Activated CD4-positive, CD25-positive, alpha-beta regulatory T cell treated with anti-CD3 and anti-CD28 coated beads, Interleukin-2, amount 50 U/mL, for 24 hours (primary cell): ENCODE measurements at regions not wholly inside any gene's neighbourhood (a gene's known extent, or its start where the extent isn't known, plus 50 kb on each side); places are given as distances from the start of the nearest gene placed in this dataset.

ENCODE experiments used
- ATAC-seq, 2 donors: fragments of 150-1000 bp; cut with Tn5 transposase; one replicate each; pipeline ENCODE4 v1.10.0; 2021; ENCODE audit warnings: mild to moderate bottlenecking in 1 of 2, moderate library complexity in 1 of 2

DNA sequence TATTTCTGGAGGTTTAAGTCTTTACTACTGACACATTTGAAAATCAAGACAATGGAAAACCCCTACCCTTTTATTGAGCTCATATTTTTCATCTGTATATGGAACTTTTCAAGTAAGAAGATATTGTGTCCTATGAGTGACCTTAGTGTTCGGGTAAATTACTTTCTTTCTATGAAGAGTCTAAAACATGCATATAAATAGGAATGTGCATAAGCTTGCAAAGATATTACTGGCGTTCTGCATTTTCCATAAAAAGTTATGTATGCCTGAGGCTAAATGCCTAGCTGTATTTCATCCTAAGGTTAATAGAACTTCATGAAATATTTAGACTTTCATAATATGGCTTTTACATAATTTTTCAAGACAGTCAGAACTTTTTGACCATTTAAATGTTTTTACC, 495.8 kb upstream of the ADAMTS5 start:
- no peak for ATAC-seq

DNA sequence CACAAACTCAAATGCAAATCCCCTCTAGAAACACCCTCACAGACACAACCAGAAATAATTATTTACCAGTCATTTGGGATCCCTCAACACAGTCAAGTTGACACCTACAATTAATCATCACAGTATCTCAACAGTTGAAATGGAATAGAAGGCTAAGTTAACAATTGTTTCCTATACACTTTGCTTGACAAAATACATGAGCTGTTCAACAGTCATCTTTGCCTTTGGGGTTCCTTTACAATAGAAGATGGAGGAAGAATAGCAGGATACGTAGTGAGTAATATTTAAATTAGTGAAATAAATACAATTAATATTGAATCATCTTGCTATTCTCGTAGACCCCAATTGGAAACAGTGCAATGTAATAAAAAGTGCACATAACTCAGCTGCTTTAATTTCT, 487.3 kb upstream of the ADAMTS5 start:
- ATAC-seq, result no peak

DNA sequence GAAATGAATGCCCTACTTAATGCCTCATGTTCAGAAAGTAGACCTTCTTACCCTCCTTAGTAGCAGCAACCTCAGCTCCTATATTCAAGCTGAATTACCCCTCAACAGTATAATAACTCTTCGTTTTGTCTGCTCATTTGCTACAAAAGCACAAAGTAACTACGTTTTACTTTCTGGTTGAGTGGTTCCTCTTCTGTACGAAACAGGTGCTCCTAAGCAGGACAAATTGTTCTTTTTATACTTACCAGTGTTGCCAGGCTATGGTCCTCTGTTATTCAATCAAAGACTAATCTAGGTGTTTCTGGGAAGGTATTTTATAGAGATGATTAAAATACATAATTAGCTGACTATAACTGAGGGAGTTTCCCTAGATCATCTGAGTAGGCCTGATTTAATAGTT, 484.2 kb upstream of the ADAMTS5 start:
- no peak for ATAC-seq

DNA sequence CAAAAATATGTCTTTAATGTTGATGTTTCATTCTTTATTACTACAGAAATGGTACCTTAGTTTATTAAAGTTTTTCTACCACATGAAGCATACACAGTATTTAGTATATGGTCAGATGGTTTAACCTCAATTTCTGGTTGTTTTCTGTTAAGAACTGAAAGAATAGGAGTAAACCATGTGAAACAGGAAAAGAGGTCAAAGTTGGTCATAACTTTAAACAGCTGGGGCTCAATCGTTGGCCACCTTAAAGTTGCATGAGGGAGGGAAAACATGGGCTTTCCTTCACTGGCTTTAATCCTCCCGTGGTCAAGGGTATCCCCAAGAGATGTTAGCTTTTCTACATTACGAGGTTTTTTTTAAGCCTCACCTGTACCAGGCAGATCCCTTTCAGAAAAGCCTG, 483.3 kb upstream of the ADAMTS5 start:
- no peak for ATAC-seq

DNA sequence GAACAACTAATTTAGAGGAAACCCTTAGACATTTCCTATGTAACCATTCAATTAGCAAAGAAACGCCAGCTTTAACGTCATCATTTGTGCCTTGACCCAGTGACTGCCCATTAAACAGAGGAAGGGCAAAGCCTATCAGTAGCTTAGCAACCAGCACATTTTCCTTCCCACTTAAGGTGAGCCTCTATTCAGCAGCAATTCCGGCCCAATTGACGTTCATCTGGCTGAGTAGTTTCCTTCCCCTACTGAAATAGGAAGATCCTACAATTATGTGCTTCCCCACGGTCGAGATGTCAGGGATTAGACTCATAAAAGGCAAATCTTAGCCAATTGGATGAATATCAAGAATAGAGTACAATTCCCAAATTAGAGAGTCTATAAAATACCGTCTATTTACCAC, 482.1 kb upstream of the ADAMTS5 start:
- no peak for ATAC-seq

DNA sequence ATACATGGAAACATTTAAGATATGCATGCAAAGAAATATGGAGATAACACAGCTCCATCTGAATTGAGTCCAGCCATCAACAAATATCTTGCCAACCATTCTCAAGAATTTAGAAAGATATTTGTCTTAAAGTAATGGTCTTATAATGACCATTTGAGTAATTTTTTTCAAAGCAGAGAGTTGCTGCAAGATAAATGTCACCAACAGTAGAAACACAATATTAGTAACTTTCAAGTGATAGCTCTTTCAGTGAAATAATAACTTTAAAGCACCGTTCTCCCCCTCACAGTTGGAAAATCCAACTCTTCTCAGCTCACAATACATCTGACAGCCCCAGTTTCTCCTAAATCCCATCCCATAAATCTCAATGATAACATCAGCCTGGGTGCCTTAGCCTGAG, 481.0 kb upstream of the ADAMTS5 start:
- no peak for ATAC-seq

DNA sequence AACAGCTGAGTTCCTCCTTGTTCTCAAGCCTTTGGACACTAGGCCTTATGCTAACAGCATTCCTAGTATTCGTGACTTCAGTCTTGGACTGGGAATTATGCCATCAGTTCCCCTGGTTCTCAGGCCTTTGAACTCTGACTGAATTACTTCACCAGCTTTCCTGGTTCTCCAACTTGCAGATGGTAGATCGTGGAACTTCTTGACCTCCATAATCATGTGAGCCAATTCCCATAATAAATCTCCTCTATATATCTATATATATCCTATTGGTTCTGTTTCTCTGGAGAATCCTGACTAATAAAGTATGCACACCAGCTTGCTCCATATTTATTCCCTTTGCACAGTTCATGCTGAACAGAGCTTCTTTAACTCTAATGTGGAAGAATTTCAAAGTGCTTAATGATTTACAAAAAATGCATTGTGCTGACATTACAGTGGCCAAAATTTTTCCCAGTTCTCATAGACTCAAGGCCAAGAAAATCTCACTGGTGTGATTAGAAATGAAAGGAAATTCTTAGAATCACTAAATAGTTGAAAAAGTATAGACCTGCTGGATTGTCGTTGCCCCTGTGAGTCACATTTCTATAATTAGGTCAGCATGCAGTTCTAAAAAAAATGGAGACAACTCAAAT, 462.9 kb upstream of the ADAMTS5 start:
- no peak for ATAC-seq

DNA sequence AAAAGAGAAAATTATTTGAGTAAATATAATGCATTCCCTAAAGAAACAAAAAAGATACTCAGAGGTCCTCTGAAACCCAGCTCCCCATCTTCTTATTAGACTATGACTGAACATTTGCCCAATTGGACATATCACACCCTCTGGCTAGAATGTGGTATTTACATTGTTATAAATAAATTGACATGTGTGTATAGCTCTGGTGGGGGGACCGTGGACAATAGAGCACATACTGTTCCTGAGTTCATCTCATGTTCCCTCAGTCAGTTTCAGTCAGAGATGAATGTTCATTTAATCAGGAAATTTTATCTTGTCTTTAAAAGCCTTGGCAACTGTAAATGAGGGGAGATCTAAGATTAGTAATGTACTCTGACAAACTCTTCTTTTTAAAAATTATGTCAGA, 459.3 kb upstream of the ADAMTS5 start:
- ATAC-seq, result no peak

DNA sequence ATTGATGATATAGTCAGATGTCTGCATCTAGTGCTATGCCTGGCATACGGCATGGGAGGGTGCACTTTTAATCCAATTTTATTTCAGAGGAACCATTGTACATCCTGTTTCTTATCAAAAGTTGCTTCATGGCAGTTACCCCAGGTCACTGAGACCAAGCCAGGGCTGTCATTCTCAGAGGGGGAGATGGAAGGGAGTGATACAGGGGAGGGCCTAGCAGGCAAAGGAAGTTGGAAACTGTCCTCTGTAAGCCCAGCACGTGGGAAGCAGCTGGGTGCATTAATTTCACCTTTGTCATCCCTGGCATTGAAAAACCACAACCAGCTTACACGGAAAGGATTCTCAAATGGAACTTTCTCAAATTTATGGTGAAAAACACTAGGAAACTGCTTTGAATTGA, 458.7 kb upstream of the ADAMTS5 start:
- ATAC-seq, result no peak

DNA sequence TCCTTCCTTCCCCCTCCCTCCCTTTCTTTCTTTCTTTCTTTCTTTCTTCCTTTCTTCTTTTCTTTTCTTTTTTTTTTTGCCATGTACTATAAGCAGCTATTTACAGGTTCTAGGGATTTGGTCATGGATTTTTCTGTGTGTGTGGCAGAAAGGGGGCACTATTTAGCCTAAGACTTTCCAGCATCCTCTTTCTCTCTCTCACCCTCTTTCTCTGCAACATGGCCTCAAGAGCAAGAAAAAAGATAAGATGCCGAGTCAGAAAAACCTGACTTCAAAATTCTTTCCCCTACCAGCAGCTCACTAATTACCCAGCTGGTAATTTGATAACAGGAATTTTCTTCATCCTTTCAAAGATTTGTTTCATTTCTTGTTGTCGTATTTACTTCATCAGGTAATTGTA, 458.3 kb upstream of the ADAMTS5 start:
- no peak for ATAC-seq

DNA sequence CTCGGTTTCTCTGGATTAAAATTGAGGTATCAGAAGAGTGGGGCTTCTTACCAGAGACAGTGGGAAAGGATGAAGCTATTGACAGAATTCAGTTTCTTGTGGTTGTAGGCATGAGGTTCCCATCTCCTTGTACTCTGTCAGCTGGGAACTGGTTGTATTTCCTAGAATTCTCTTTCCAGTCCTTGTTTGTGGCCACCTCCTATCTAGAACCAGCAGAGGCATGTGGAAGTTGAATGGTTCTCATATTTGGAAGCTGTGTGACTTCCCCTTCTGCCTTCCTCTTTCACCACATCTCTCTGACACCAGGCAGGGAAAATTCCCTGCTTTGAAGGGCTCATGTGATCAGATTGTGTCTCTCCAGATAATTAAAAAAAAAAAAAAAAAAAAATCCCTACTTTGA, 457.7 kb upstream of the ADAMTS5 start:
- ATAC-seq, result no peak

DNA sequence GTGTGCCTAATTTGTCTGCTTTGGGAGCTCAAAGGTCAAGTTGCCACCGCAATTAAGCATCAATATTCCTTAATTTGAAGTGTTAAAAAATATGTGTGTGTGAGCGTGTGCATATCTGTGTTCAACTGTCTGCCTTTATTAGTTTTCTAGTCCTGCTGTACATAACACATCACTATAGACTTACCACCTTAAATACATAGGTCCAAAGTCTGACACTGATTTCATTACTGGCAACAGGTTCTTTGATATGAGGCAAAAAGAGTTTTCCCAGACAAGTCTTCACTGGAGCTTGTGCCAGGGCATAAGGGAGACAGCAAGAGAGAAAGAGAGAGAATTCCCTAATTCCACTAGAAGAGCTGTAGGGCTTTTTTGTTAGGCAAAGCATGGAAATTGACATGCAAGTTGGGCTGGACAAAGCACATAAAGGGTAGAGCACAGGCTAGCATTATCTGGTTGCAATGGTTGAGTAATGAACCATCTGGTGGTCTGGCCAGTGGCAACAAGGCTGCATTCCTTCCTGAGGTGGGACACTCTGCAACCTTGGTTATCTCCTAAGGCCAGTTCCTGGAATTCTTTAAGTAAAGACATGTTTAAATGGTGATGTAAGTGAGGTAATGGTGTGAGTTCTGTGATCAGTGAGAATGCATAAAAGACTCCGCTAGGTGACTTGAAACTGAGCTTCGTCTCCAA, 457.2 kb upstream of the ADAMTS5 start:
- ATAC-seq, result no peak

DNA sequence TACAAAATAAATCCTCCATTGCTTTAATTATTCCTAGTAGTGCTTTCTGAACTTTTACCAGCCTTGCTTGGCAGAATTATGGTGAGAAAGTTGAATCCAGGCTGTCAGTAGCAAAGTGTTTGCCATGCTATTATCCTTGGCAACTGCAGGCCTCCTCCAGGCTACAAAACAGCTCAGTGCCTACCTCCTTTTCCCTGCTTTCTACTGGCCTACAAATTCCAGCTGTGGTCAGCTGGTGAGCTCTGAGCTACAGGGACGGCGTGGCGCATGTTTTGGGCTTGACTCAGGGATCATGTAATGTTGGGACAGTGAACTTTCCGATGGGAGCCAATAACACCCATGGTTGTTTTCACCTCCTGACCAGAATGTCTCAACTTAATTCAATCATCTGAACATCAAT, 456.1 kb upstream of the ADAMTS5 start:
- no peak for ATAC-seq

DNA sequence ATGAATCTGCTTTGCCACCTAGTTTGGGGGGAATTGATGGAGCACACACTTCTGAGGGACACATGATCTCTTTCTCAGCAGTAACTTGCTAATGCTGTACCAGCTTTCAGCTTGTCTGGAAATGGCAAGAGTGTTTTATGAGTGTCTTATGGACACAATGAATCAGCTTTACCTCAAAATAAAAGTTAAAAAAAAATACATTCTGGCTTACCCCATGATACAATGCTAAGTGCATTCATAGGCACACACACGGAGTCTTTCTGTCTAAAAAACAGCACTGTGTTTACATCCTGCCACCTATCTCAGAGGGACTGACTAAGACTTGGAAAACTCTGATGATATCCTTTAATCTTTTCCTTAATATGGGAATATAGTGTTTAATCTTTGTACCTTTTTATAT, 455.5 kb upstream of the ADAMTS5 start:
- no peak for ATAC-seq

DNA sequence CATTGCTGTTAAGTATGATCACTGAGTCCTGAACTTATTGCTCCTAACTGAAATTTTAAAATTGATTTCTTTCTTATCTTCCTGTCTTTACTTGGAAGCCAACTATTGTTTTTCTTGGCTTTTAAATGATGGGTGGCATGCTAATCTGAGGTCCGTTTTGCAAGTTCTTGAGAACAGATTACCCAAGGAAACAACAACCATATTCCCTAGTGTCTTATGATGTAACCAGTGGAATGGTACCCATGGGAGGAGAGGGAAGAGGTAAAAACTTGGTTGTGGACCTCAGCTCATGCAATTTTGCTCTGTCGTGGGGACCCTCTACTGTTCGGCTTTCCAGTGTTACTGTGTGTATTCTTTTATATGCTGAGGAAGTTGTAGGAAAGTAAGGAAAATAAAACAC, 454.8 kb upstream of the ADAMTS5 start:
- ATAC-seq, result no peak

DNA sequence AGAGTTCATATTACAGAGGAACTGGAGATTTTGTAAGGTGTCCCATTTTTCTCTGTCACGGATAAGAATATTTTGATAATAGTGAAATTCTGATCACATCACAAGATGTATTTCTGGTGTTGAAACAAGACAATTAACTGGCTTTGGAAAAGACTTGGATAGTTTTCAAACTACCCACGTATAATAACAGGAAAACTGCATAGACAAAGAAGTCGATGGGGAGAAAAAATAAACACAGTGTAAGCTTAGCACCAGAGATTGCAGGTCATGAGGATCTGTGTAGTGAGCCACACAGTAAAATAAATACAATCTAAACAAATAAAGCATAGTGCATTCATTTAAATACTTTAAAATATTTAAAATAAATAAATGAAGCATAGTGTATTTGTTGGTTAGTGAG, 452.3 kb upstream of the ADAMTS5 start:
- ATAC-seq, result no peak

DNA sequence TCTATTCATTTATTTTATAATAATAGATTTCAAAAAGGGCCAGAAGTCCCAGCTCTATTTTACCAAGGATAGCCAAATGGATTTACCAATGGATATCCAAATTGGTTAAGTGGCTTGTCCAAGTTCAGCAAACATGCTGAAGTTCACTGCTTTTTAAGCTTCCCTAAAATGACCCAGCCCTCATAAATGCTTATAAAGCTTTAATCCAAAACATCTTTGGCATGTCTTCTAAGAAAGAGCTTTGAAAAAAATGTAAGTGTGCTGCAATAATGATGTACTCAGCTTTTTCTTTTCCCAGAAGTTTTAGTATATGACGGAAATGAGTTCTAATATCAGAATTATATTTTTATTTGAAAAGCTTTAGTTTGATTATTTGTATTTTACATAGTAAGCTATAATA, 451.5 kb upstream of the ADAMTS5 start:
- ATAC-seq, result no peak

DNA sequence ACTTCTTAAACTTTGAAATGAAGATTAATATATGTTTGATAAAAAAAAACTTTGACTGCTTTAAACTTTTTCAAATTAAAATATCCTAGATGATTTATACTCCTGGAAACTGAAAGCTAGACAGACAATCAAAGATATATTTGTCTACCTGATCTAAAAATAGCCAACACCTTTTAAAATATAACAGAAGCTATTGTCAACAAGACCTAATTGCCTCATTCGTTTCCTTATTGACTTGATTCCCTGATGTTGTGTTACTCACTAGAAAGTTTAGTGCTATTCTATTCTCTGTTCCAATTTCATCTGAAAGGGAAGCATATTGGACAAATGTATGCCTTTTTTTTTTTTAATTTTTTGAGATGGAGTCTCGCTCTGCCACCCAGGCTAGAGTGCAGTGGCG, 445.6 kb upstream of the ADAMTS5 start:
- ATAC-seq, result no peak

DNA sequence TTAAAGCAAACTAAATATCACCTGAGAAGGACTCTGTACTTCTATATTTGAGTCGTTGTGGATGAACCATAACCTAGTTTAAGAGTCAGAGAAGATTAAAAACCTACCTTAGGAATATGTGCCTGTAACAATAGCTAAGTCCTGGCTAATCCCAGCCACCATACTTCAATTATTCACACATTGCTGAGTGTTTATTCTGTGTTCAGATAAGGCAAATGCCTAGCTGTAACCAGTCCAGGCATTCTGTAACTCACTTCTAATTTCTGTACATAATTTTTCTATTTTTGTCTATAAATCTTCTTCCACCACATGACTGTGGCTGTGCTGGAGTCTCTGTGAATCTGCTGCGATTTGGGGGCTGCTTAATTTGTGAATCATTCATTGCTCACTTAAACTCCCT, 441.9 kb upstream of the ADAMTS5 start:
- no peak for ATAC-seq

DNA sequence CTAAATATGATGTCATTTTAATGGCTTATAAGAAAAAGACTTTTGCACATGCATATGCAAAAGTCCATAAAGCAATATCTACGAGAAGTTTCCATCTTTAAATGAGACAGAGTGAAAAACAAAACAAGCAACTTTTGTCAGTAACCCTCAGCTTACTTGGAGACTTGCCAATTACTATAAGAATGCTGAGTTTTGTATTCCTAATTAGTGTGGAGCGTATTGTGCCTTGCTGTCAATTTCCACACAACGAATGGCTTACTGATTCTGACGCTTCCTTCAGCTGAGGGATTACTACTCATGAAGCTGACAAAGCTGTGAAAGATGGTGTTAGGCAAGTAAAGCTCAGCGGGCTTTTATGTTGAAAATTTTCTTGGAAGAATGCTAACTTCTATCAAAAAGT, 440.4 kb upstream of the ADAMTS5 start:
- ATAC-seq, result no peak

DNA sequence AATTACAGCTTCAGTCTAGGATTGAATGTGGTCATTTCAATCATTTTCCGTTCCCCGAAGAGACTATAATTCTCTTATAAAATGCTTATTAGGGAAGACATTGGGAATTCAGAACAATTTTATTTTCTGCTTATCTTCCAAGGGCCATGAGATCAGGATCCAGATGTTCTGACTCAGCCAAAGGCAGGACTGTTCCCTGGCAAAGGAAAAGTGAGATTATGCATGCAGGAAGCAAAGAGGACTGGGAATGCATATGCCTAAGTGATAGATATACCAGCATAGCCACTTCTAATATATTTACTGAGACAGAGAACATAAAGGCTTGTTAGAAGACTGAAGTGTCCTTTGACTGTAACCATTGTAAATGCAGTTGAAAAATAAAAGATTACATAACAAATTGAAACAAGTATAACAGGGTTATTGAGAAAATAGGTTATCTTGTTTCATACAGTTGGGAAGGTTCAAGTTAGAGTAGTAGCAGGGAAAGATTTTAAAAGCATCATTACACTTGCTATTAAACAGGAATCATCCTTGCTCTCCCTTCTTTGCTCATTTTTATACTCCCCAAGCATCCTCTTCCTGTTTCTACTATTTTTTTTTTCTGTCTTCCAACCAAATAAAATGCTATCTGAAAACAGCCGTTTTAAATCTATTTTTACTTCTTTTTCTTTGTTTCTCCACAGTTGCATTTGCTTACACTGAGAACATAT, 439.6 kb upstream of the ADAMTS5 start:
- no peak for ATAC-seq

DNA sequence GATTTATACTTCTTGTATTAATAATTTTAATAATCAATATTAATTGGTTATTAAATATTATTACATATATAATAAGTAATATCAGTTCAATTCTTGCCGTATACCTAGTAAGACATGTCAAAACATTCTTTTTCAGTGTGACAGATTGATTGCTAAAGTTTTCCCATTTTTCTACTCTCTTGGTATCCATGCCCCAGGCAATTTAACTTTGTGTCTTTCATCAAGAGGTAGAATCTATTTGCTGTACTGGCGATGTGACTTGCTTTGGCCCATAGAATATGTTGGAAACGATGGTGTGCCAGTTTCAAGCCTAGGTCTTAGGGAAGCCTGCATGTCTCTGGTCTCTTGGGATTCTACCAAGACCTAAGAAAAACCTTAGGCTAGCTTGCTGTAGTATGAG, 436.1 kb upstream of the ADAMTS5 start:
- ATAC-seq, result no peak

DNA sequence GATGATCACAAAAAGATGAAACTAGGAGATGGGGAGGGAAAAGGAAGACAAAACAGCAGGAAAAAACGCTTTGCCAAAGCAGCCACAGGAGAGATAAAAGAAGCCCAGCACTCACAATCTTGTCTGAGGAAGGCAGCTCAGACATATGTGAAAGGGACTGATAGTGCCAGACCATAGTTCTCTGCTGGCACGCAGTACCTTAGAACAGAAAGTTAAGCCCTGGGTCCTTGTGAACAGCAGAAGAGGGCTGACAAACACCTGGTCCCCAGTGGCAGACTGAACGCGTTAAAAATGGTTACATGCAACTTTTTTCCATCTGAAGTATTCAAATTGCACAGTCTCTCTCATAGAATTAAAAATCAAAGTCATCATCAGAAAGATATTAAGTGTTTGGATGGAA, 433.2 kb upstream of the ADAMTS5 start:
- no peak for ATAC-seq

DNA sequence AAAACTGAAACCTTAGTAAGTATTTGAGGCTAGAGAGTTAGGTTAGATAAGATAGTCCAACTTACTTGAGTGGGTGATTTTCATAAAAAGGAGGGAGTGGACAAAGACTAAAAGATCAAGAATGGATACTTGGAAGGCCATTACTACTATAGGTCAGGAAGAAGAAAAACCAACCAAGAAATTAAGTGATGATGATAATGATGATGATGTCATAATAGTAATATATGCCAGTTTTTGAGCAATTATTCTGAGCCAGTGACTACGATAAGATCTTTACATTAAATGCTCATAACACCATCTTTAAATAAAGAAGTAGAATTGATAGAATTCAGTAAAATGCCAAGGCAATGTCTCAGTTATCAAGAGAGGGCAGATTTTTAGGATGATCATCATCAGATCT, 430.7 kb upstream of the ADAMTS5 start:
- ATAC-seq, result no peak

DNA sequence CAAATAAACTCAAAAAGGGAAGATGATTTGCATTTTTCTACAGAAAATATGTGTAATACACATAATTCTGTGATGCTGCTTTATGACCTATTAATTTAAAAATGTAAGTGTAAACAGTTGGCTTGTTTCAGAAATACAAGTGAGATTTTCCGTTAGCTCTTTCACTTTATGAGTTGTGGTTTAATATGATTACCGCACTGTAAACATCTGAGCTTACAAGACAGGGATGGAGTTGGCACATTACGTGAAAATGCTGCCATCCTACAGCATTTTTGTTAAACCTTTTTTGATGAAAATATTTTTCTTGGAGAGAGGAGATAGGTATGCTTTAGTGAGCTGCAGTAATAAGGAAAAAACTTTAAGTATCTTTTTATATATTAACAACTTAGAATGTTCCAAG, 426.8 kb upstream of the ADAMTS5 start:
- no peak for ATAC-seq
